ENCODE measurements at regions not wholly inside any gene's neighbourhood (a gene's known extent, or its start where the extent isn't known, plus 50 kb on each side); places are given as distances from the start of the nearest gene placed in this dataset.

- ChIA-PET POLR2A (no interaction called here), CTCF (interaction anchor here (1.7 to 1.8 kb wide), 2 partner anchors 17 to 104 kb away, joined by 5 to 7 read pairs; no protein-coding TSS in a partner anchor)
- Histone ChIP-seq H3K9ac (no peak overlapping the region), H2AFZ (ENCODE audit: low read depth) (no peak overlapping the region), H4K20me1 (ENCODE audit: insufficient read depth) (no peaks in the 10 kb centered on the region), H3K36me3 (replicated peaks in 1 of 2; ENCODE audit: control insufficient read depth in 1 of 2, insufficient read depth in 2 of 2, low read length in 1 of 2) (no peaks in the 10 kb centered on the region), H3K79me2 (ENCODE audit: insufficient read depth) (no peaks in the 10 kb centered on the region), H3K9me2 (no peaks in the 10 kb centered on the region), H3K9me3 (0 out of 2 replicates have a peak, but pooled peaks cover 6% of the 10 kb centered on the region), H3K4me2 (no peak overlapping the region), H3K4me1 (ENCODE audit: control insufficient read depth in 1 of 2, insufficient read depth in 2 of 2, low read depth in 1 of 2, low read length in 1 of 2) (peaks cover 0 to 9% of the 10 kb centered on the region in 2 experiments; a peak in 2 of 4 replicates), H3K4me3 (ENCODE audit: low read depth in 2 of 2, low read length in 1 of 2) (no peak overlapping the region), H3K27ac (ENCODE audit: low read depth in 2 of 2, low read length in 1 of 2) (no peak overlapping the region), H3F3A (replicated peaks; ENCODE audit: insufficient read depth) (no peaks in the 10 kb centered on the region), H3K27me3 (ENCODE audit: insufficient read depth) (no peaks in the 10 kb centered on the region)
- TF ChIP-seq GABPA (IDR thresholded peaks at IDR 0.05; ENCODE audit: low read depth) (no peak), ELF1 (IDR thresholded peaks at IDR 0.05) (no peak), GATA2 (CRISPR knock-in tag; IDR thresholded peaks at IDR 0.05) (no peak), FOXJ3 (CRISPR knock-in tag; IDR thresholded peaks at IDR 0.05) (no peak), MXI1 (IDR thresholded peaks at IDR 0.05; ENCODE audit: low read depth, low read length) (no peak), TEAD4 (IDR thresholded peaks at IDR 0.05; ENCODE audit: borderline replicate concordance, insufficient read depth) (no peak), EZH2phosphoT487 (IDR thresholded peaks at IDR 0.05; ENCODE audit: borderline replicate concordance, low read depth) (no peak), NFIC (IDR thresholded peaks at IDR 0.05; ENCODE audit: borderline replicate concordance) (no peak)
- TF ChIP-seq, protein P1, sequence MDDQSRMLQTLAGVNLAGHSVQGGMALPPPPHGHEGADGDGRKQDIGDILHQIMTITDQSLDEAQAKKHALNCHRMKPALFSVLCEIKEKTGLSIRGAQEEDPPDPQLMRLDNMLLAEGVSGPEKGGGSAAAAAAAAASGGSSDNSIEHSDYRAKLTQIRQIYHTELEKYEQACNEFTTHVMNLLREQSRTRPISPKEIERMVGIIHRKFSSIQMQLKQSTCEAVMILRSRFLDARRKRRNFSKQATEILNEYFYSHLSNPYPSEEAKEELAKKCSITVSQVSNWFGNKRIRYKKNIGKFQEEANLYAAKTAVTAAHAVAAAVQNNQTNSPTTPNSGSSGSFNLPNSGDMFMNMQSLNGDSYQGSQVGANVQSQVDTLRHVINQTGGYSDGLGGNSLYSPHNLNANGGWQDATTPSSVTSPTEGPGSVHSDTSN (IDR thresholded peaks at IDR 0.05) = no peak
- TF ChIP-seq, protein P2, sequence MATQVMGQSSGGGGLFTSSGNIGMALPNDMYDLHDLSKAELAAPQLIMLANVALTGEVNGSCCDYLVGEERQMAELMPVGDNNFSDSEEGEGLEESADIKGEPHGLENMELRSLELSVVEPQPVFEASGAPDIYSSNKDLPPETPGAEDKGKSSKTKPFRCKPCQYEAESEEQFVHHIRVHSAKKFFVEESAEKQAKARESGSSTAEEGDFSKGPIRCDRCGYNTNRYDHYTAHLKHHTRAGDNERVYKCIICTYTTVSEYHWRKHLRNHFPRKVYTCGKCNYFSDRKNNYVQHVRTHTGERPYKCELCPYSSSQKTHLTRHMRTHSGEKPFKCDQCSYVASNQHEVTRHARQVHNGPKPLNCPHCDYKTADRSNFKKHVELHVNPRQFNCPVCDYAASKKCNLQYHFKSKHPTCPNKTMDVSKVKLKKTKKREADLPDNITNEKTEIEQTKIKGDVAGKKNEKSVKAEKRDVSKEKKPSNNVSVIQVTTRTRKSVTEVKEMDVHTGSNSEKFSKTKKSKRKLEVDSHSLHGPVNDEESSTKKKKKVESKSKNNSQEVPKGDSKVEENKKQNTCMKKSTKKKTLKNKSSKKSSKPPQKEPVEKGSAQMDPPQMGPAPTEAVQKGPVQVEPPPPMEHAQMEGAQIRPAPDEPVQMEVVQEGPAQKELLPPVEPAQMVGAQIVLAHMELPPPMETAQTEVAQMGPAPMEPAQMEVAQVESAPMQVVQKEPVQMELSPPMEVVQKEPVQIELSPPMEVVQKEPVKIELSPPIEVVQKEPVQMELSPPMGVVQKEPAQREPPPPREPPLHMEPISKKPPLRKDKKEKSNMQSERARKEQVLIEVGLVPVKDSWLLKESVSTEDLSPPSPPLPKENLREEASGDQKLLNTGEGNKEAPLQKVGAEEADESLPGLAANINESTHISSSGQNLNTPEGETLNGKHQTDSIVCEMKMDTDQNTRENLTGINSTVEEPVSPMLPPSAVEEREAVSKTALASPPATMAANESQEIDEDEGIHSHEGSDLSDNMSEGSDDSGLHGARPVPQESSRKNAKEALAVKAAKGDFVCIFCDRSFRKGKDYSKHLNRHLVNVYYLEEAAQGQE (IDR thresholded peaks at IDR 0.05; ENCODE audit: low read depth, low read length) = no peak
- no peak for DNase-seq
- WGBS (ENCODE audit: low lambda C conversion rate) = 16% methylated on average over 5 of the region's 5 CpGs
Measured at GRCh38 chr12:97300431-97300830, 162.2 kb upstream of the RMST start.

DNA sequence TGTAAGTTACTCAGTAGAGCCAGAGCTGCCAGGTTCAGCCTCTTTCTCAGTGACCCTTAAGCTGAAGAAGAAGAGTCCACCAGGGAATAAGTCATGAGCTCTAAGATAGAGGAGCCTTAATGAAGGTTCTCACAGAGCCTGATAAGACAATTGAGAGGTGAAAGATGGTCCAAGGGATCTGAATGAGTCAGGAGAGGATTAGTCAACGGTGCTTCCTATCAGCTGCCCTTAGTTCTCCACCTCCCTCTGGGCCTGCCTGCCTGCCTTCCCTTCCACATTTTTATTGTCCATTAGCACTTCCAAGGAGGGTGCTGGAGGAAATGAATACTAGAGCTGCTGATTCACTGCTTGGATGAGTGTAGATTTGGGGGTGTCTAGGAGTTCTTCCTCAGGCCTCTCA, 161.7 kb upstream of the RMST start:
- no peaks in the 10 kb centered on the region for H3K27me3 ChIP-seq (ENCODE audit: insufficient read depth)
- no peak for DNase-seq
- POLR2A ChIA-PET = no interaction called here

More for the DNA sequence above, 161.7 kb upstream of the RMST start:
- Histone ChIP-seq H3K9me3 (0 out of 2 replicates have a peak, but pooled peaks cover 6% of the 10 kb centered on the region), H3F3A (replicated peaks; ENCODE audit: insufficient read depth) (no peaks in the 10 kb centered on the region), H3K4me3 (ENCODE audit: low read depth in 2 of 2, low read length in 1 of 2) (no peak overlapping the region), H4K20me1 (ENCODE audit: insufficient read depth) (no peaks in the 10 kb centered on the region), H3K36me3 (replicated peaks in 1 of 2; ENCODE audit: control insufficient read depth in 1 of 2, insufficient read depth in 2 of 2, low read length in 1 of 2) (no peaks in the 10 kb centered on the region), H2AFZ (ENCODE audit: low read depth) (no peak overlapping the region), H3K79me2 (ENCODE audit: insufficient read depth) (no peaks in the 10 kb centered on the region), H3K4me1 (ENCODE audit: control insufficient read depth in 1 of 2, insufficient read depth in 2 of 2, low read depth in 1 of 2, low read length in 1 of 2) (peaks cover 0 to 9% of the 10 kb centered on the region in 2 experiments; a peak in 2 of 4 replicates), H3K9me2 (no peaks in the 10 kb centered on the region), H3K4me2 (no peak overlapping the region), H3K27ac (ENCODE audit: low read depth in 2 of 2, low read length in 1 of 2) (no peak overlapping the region), H3K9ac (no peak overlapping the region)
- TF ChIP-seq GATA2 (CRISPR knock-in tag; IDR thresholded peaks at IDR 0.05) = no peak
- no peak for TF ChIP-seq YY1 (IDR thresholded peaks at IDR 0.05; ENCODE audit: low read depth)
- TF ChIP-seq NFIC (IDR thresholded peaks at IDR 0.05; ENCODE audit: borderline replicate concordance) = no peak
- no peak for TF ChIP-seq JUND (IDR thresholded peaks at IDR 0.05)
- TF ChIP-seq TAF1 (IDR thresholded peaks at IDR 0.05; ENCODE audit: borderline replicate concordance, low read depth, low read length) = no peak
- no peak for TF ChIP-seq EP300 (IDR thresholded peaks at IDR 0.05; ENCODE audit: borderline replicate concordance in 1 of 2, low read depth in 1 of 2, low read length in 1 of 2)
- no peak for TF ChIP-seq SIN3A (IDR thresholded peaks at IDR 0.05; ENCODE audit: borderline replicate concordance, low read depth, low read length)
- no peak for TF ChIP-seq SMC3 (IDR thresholded peaks at IDR 0.05; ENCODE audit: low read depth, low read length)
- TF ChIP-seq POLR2AphosphoS5 (IDR thresholded peaks at IDR 0.05; ENCODE audit: low read depth, low read length) = no peak
- TF ChIP-seq TCF12 (IDR thresholded peaks at IDR 0.05) = no peak
- no peak for TF ChIP-seq RXRA (IDR thresholded peaks at IDR 0.05; ENCODE audit: borderline replicate concordance, low read depth)
- TF ChIP-seq RCOR1 (IDR thresholded peaks at IDR 0.05; ENCODE audit: low read length) = no peak
- 8% methylated on average over 1 of the region's 1 CpG for WGBS (ENCODE audit: low lambda C conversion rate)
- CTCF ChIA-PET = interaction anchor here (0.9 to 1.8 kb wide), 3 partner anchors 16 to 310 kb away, joined by 3 to 7 read pairs (median 5); no protein-coding TSS in a partner anchor
